HG03175 (cell line): ENCODE measurements at regions not wholly inside any gene's neighbourhood (a gene's known extent, or its start where the extent isn't known, plus 50 kb on each side); places are given as distances from the start of the nearest gene placed in this dataset.

Experiments used
- ATAC-seq: cut with Tn5 transposase; IDR thresholded peaks from one replicate; pipeline ENCODE4 v1.9.1; 2021; ENCODE audit warnings: mild to moderate bottlenecking, moderate library complexity; ENCODE audit not compliant: unreplicated experiment

- ATAC-seq, result peak; percentile 60
These were observed 52.0 kb upstream of the RNU6-8 start for GRCh38 chr14:32254952-32255679.

GRCh38 chr14:32255789-32256188, 52.7 kb upstream of the RNU6-8 start:
- ATAC-seq, result no peak

DNA sequence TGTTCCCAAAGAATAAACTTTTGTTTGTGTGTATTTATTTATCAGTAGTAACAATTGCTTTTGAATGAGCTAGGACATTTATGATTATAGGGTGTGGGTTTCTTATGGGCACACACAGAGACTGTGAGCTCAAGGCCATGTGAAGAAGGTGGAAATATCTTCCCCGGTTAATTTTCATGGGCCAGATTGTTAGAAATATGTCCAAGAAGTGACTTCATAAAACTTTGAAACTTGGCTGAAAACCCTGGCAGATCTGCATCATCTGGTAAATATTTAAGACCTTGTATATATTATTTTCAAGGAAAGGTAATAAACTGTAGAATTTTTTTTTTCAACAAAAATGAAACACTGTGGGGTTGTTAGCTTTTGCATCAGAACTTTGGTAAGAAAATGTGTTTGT, 53.5 kb upstream of the RNU6-8 start:
- ATAC-seq, result no peak

DNA sequence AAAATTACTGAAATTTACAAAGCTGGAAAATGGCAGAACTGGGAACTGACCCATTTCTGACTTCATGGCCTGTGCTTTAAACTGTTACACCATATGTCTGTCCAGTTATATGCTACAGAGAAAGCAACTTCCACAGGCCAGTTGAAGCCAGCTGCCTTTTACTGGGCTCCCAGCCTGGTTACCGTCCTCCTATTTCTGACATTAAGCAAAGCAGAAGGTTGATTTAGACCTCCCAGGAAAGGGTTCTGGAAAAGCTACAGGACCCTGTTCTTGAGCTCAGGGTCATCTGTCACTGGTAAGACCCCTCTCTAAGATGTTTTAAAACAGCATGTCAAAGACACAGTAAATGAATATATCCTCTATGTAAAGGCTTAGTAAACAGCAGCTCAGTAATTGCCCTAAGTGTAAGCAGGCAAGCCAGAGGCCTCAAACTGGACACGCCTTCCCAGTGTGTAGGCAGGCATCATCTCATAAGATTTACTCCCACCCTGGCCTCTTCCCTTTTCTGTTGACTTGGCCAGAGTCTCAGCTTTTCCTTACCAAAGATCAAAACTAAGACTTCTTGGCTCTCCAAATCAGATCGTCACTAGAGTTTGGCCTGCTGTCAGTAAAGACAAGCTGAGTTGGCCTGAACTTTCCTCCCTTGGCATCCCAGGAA, 55.4 kb upstream of the RNU6-8 start:
- no peak for ATAC-seq

GRCh38 chr14:32259368-32260013, 56.4 kb upstream of the RNU6-8 start:
- peak; percentile 68 for ATAC-seq

DNA sequence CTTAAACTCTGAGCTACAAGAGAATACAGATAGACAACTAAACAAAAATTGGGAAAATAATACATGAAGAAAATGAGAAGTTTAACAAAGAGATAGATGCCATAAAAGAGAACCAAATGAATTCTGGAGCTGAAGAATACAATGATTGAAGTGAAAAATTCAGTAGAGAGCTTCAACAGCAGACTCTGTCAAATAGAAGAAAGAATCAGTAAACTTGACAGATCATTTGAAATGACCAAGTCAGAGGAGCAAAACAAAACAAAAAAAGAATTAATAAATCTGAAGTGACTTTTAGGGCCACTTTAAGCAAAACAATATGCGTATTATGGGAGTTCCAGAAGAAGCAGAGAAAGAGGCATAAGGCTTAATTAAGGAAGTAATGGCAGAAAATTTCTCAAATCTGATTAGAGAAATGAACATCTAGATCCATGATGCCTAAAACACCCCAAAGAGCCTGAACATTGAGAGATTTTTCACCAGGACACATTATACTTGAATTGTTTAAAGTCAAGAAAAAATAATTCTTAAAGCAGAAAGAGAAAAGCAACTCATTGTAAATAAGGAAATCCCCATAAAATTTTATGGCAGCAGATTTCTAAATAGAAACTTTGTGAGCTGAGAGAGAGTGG, 61.0 kb upstream of the RNU6-8 start:
- ATAC-seq, result no peak

GRCh38 chr14:32265584-32265983, 62.5 kb upstream of the RNU6-8 start:
- ATAC-seq, result no peak

GRCh38 chr14:32277998-32278397, 51.1 kb upstream of the AKAP6 start:
- ATAC-seq, result no peak
